HG03558 (cell line): ENCODE measurements at regions not wholly inside any gene's neighbourhood (a gene's known extent, or its start where the extent isn't known, plus 50 kb on each side); places are given as distances from the start of the nearest gene placed in this dataset.

Source experiments
- ATAC-seq: cut with Tn5 transposase; IDR thresholded peaks from one replicate; pipeline ENCODE4 v1.9.1; 2021; ENCODE audit warnings: moderate number of reproducible peaks; ENCODE audit not compliant: unreplicated experiment; ENCODE audit errors: extremely low read depth

DNA sequence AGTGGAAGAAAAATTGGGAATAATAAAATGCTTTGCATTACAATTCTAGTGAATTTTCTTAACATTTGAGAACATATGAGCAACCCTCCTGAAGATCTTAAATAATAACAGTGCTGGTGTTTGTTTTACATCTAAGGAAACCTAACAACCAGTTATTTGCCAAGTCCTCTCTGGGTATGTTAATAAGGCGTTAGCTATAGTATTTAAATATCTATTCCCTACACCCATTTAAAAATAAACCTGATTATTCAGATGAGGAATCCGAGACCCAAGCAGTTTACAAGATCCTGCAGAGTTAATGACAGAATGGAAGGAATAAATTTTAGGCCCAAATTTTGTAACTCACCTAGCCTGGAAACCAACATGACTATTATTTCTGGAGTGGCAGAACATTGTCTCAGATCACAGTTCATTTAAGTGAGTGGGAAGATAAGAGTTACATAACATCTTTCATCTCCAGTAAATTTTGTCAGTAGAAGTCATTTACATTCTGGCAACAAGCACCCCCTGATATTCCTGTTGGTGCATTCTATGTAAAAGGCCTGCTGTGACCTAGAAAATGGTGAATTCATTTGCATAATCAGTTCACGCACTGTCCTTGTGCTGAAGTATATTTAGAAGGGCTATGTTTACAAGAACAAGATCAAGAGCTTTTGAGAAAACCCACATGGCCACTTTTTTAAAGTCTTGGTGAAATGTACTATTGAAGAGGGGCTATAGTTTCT, 148.2 kb downstream of the COX7C start:
- ATAC-seq, result no peak

DNA sequence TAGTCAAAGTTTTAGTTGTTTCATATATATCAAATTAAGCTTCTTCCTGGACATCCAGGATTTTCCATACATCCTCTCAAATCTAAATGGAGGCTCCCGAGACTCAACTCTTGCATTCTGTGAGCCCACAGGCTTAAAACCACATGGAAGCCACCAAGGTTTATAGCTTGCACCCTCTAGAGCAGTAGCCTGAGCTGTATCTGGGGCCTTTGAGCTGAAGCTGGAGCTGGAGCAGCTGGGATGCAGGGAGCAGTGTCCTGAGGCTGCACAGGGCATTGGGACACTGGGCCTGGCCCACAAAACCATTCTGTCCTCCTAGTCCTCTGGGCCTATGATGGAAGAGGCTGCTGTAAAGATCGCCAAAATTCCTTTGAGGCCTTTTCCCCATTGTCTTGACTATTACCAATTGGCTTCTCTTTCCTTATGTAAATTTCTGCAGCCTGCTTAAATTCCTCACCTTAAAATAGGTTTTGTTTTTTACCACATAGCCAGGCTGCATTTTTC, 151.0 kb downstream of the COX7C start:
- no peak for ATAC-seq

DNA sequence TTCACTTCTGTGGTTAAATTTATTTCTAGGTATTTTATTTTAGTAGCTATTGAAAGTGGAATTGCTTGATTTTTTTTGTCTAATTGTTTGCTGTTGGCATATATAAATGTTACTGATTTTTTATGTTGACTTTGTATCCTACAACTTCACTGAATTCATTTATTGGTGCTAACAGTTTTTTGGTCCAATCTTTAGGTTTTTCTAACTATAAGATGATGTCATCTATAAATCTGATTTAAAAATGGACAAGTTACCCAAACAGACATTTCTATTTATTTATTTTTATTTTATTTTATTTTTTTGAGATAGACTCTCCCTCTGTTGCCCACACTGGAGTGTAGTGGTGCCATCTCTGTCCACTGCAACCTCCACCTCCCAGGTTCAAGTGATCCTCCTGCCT, 162.3 kb downstream of the COX7C start:
- no peak for ATAC-seq

DNA sequence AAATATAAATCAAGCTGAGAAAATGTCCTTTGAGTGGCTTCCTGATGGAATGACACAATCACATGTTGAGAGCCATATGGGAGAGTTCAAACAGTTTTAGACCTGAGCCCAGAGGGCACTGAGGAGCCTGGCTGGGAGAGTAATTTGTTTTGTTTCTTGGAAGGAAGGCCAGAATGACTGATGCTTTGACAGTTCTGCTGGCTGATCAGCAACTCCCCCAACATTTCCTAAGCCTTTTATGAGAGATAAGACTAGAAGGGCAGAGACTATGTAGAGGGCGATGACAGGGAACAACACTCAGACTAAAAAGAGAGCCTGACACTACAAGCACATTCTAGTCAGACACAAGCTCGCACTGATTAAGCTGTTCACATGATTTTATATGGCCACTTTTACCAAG, 169.2 kb downstream of the COX7C start:
- ATAC-seq, result no peak

DNA sequence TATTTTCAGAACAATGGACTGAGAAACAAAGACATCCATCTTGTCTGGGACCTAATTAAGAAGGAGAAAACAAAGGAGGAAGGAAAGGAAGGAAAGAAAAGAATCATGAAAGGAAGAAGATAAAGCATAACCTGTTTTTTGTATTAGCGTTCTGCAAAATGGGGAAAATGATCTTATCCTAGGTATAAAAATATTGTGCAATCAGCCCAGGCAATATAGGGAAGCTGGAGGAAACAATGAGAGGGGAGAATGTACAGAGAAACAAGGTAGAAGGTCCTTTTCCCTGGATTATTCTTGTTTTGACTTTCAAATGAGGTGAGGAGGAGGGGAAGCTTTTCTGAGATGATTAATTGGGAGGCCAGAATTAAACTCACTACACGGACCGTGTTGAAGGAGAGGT, 177.9 kb downstream of the COX7C start:
- ATAC-seq, result no peak

DNA sequence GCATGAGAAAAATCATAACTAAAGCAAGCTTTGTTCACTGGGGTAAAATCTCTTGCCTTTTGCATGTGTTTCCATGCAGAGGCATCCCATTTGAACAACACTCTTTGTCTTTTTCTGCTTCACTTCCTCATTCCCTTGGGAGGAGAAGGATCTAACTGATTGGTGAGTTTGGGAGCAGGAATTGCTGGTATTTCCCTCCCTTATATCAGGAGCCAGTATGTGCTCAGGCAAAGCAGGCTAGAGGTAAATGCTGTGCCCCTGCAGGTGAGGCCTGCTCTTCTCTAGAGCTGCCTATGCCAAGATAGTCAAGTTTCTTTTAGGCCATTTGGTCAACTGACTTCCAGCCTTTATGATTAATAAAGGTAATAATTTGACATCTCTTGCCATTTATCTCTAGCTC, 179.9 kb downstream of the COX7C start:
- ATAC-seq, result no peak

DNA sequence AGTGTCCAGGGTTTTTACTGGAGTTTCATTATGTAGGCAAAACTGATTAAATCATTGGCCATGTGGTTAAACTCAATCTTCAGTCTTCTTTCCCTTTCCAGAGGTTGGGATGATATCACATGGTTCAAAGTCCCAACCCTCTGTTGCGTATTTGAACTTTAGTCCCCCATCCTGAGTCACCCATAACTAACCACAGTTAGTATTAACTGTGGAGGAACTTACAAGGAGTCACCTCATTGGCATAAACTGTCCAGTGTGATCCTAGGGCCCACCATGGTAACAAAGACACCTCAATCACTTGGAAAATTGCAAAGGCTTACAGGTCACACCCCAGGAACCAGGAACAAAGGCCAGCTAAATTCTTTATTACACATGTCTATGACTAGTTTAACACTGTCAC, 188.5 kb downstream of the COX7C start:
- ATAC-seq, result no peak

DNA sequence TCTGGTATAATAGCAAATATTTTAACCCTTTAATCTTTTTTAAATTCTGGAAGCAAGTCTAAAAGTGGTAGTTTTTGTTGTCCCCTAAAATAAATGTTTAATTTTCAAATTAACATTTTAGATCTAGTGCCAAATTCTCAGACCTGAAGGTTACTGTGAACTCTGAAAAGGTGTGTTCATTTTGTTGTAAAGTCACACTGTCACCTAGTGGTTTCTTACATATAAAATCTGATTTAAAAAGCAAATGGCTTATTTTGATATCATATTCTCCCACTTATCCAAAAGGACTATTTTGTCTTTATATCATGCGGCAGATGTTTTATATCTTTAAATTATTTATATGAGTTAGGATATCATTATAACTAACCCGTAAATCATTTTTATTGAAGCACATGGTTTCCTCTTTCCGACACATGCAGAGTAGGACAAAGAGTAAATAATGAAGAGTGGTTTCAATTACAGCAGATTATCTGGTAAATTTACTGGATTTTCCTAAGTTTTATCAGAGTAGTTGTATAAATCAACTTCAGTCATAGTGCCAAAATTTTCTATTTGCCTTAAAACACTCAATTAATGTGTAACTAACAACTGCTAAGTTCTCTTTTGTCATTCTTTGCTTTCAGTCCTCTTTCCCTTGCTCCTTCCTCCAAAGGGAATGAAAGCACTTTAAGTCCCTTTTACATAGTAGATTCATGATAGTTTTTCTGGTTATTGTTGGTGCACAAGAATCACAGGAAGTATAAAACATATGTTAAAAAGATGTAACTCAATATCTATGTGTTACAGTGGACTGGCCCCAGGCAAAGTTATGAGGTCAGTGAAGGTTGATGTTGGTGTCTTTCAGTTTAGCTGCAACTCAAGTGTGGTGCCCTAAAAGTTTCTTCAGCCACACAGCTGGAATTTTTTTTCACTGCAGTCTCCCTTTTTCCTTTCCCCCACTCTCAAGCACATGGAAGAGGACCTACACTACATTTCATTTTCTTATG, 189.6 kb downstream of the COX7C start:
- no peak for ATAC-seq

DNA sequence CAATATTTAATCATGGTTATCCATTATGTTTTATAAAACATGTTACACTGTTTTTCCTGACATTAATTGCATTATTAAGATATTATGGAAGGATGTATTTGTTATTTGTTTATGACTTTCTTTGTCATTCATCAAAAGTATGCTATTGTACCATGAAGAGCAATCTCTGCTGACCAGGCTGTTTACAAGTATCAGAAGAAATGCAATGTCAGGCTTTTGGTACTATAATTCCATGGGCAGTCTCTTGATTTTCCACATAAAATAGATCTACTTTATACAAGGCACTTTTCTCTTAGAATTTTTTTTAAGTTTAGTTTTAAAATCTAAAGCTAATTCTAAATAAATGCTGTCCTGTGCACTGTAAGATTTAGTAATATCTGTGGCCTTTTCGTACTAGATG, 196.6 kb downstream of the COX7C start:
- ATAC-seq, result no peak

DNA sequence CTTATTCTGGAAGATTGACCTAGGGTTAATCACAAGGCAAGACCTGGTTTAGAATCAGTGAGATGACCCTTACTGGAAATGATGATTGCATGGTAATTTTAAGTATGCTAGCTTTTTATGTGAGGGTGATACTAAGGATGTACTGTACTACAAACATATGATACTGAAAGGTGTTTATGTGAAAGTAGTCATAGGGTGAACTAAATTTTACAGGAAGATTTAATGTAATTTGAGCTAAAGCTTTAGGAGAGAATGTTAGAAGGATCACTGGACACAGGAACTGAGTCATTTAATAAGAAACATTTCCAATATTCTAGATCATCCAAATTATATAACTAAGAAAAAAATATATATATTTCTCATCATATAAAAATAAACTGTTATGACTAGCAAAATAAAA, 197.2 kb downstream of the COX7C start:
- ATAC-seq, result no peak

DNA sequence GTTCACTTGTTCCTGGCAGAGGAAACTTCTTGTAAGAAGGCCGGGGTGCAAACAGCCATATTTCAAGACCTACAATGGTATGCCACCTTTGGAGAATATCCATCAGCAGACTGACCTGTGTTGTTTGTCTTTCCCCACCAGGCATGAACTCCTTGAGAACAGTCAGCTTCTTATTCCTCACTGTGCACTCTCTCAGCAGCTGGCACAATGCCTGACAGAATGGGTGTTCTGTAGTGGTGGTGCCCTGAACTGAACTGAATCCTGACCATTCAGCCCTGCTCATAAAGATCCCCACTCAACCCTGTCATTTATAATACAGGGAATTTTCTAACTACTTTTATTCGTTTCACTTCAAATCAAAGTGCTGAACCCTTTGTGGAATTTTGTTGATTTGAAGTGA, 206.9 kb downstream of the COX7C start:
- no peak for ATAC-seq

DNA sequence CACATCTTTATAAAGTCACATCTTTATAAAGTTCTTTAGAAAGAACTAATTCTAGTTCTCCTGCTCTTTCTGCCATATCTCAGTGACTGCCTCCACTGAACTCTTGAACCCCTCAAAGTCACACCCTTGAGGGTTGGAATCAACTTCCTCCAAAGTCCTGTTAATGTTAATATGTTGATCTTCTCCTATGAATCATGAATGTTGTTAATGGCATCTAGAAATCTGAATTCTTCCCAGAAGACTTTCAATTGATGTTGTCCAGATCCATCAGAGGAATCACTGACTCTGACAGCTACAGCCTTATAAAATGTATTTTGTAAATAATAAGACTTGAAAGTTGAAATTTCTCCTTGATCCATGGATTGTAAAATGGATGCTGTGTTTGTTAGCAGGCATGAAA, 213.4 kb downstream of the COX7C start:
- no peak for ATAC-seq

DNA sequence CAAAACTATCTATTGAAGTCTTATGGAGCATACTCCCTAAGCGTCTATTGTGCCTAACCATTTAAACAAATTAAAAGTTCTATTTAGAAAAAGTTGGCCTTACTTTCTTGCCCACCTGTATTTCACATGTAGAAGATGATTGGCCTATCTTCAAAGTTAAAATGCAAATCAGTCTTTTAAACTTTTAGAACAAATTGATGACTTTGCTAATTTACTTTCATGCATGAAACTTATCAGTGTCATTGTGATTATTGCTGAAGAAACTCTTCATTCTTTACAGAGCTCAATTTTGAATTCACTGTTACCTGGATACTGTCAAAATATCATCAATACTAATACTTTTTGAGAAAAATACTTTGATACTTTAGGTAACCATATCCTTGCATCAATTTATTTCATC, 216.1 kb downstream of the COX7C start:
- no peak for ATAC-seq

DNA sequence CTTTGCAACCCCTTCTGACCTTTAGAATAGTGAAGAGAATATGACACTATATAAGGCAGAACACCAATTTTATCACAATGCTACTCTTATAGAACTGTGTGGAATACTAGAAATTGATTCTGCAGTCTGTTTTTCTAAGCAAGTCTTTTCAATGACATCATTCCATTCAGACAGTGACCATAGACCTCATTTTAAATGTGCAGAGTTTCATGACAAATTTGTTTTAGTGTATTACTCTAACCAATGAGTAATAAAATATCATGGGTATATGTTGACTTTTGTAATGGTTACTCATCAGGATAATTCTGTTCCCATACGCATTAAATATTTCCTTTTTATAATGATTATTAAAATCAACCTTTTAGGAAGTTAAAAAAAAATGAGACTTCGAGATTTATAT, 219.9 kb downstream of the COX7C start:
- ATAC-seq, result no peak

DNA sequence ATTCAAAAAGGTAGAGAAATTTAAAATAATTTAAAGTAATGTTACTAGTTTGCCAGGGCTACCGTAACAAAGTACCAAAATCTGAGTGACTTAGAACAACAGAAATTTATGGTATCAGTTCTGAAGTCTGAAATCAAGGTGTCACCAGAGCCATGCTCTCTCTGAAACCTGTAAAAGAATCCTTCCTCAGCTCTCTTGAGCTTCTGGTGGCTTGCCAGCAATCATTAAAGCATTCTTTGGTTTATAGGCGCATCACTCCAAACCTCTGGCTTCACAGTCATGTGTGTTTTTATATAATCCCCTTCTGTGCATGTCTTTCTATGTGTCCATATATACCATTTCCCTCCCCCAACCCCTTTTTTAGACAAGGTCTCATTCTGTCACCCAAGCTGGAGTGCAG, 220.3 kb downstream of the COX7C start:
- no peak for ATAC-seq

DNA sequence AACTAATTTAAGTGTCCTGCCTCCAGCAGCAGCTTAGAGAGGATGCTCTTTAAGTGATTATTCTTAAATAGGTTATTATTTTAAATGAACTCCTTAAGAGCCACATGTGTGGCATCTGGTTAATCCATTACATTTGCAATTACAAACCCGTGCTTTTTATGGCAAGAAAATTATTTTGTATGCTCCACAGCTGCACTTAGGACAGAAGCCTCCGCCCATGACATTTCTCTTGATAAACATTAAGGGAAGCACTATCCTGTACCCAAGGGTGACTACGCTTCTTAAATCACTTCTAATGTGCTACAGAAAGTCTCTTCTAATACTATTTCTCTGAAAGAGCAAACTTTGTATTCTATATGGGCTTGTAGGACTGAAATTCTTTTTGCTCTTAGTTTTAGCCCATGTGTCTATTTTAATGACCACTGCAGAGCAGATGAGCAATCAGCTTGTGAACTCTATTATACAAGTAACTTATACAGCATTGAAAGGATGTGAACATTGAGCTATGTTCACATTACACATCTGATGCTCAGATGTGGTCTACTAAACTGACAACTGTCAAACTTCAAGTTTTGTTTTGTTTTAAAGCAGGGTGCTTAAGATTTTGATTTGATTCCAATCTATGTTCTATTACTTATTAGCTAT, 223.4 kb downstream of the COX7C start:
- no peak for ATAC-seq

DNA sequence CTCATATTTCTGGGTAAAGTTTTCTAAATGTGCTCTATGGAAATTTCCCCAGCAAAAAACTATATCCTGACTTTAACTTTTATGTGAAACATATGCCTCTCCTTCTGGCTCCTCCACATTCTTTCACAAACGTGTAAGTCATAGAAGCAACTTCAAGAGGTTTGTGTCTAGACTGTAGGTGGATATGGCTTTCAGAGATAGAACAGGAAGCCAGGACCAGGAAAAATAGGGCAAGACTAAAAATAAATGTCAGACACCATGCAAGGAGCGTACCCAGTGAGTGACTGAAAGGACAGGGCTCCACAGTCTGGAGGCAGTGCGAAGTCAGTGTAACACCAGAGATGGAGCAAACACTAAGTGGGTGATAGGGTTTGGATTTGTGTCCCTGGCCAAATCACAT, 240.7 kb downstream of the COX7C start:
- ATAC-seq, result no peak

DNA sequence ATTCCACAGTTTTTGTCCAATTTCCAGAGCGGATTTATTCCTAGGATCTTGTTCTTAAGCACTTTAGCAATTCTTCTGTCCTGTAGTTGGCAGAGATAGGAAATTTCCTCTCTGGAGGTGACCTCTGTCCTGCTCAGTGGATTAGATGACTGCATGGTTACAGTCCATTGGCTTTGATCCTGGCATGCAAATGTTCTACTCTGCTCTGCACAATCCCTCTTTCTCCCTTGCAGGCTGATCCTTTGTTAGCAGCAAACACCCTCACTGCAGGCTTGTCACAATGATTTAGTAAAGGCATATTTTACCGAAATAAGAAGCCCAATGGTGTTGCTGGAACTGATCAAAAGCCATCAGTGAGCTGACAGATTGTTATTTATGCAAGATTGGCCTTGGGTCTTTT, 243.8 kb downstream of the COX7C start:
- ATAC-seq, result no peak

DNA sequence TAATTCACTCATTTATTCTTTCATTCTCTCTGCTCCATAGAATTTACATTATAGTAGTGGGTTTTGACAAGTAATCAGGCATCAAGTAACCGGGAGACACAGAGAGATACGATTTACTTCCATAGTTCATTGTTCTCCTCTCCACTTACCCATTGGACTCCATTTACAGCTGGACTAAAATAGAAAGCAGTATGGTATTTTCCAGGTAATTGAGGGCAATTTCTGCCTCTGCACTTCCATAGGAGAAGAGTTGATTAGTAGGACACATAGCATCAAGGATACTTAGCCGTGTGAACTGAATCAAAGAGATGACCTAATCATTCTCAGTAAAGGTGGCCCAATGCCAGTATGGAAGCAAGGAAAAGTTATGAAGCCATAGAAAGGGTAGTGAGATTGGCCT, 244.4 kb downstream of the COX7C start:
- ATAC-seq, result no peak

DNA sequence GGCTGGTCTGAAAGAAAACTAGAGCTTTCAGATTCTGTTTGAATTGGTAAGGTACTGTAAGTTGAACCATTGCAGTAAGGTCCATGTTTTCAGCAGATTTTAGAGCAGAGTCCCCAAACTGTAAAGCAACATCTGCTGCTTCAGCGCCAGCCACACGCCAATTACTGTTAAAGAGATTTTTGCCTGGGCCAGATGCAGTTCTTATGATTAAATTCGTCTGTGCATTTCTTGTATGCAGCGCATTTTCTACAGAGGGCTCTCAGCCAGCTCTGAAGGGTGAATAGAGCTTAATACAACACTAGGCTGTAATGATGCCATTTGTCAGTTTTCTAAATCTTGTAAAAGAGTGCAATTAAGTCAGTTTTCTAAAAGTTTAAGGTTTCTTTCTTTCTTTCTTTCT, 246.3 kb downstream of the COX7C start:
- ATAC-seq, result no peak

DNA sequence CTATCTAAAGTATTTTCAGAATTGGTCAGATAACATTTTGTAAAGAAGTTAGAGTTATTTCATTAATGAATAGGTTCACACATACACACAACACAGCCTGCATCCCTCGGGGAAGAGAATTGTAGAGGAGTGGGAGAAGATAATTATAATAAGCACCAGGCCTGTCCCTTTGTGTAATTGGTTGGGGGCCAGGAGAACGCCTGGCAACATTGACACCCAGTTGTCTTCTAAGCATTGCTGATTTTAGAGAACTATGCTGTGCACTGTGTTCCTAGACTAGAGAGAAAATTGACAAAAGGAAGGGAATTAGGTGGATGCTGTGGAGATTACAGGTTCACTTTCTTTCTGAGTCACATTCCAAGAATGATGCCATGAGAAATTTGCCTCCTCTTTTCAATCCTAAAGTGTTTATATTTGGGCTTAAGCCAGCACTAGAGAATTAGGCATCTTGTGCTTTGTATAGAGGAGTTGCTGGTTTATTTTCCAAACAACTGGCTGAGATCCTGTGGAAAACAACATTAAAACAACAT, 247.6 kb downstream of the COX7C start:
- no peak for ATAC-seq
